Breast epithelium (tissue), 3 donors: ENCODE measurements at regions not wholly inside any gene's neighbourhood (a gene's known extent, or its start where the extent isn't known, plus 50 kb on each side); places are given as distances from the start of the nearest gene placed in this dataset.

Experiments
- POLR2A ChIP-seq: fragments of 450-650 bp; IDR thresholded peaks from one replicate; pipeline ENCODE4 v1.6.1; 2016; ENCODE audit warnings: antibody characterized with exemption, mild to moderate bottlenecking, moderate library complexity
- POLR2AphosphoS5 ChIP-seq, 3 donors: sonication (generic); formaldehyde crosslinking; IDR thresholded peaks; one replicate each; pipeline ENCODE4 v1.6.1; 2017; ENCODE audit warnings: antibody characterized with exemption in 3 of 3
- TF ChIP-seq, protein P1 (sequence below), 3 donors: fragments of 450-650 bp; IDR thresholded peaks; one replicate each; pipeline ENCODE4 v1.5.1; 2016 to 2017; ENCODE audit warnings: antibody characterized with exemption in 3 of 3, mild to moderate bottlenecking in 3 of 3, moderate library complexity in 3 of 3

DNA sequence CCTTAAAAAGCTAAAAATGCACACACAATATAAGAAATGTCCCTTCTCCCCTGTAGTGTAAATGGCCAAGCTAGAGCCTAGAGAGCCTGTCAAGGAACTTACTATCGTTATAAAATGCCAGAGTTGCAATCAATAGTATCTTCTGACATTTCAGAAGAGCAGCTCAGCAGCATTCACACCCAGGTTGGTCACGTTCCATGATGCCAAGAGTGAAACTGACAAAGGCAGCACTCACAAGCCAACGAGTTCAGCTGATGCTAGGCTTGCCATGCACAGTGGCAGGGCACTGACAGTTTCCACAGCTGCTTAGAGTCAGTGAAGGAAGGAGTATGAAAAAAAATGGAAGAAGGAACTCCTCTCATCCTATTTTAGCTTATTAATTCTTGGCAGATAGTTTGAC lies 331.4 kb upstream of the CCDC54 start:
- TF ChIP-seq, protein P1, sequence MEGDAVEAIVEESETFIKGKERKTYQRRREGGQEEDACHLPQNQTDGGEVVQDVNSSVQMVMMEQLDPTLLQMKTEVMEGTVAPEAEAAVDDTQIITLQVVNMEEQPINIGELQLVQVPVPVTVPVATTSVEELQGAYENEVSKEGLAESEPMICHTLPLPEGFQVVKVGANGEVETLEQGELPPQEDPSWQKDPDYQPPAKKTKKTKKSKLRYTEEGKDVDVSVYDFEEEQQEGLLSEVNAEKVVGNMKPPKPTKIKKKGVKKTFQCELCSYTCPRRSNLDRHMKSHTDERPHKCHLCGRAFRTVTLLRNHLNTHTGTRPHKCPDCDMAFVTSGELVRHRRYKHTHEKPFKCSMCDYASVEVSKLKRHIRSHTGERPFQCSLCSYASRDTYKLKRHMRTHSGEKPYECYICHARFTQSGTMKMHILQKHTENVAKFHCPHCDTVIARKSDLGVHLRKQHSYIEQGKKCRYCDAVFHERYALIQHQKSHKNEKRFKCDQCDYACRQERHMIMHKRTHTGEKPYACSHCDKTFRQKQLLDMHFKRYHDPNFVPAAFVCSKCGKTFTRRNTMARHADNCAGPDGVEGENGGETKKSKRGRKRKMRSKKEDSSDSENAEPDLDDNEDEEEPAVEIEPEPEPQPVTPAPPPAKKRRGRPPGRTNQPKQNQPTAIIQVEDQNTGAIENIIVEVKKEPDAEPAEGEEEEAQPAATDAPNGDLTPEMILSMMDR (IDR thresholded peaks at IDR 0.05) = no peak
- no peak for TF ChIP-seq POLR2A
- no peak for TF ChIP-seq POLR2AphosphoS5 (IDR thresholded peaks at IDR 0.05)
